ENCODE measurements at regions not wholly inside any gene's neighbourhood (a gene's known extent, or its start where the extent isn't known, plus 50 kb on each side); places are given as distances from the start of the nearest gene placed in this dataset.
"Not testable (repeated sequence)": the region's sequence is repeated elsewhere in the genome, so short reads cannot be mapped to it uniquely, and the experiment has no call there.

GRCh38 chr6:167661552-167662044, 165.1 kb upstream of the AFDN start:
- no peak for DNase-seq (ENCODE audit: low read depth in 4 of 4, low spot score in 2 of 4)

GRCh38 chr6:167662075-167662880, 164.4 kb upstream of the AFDN start:
- DNase-seq (ENCODE audit: low read depth in 4 of 4, low spot score in 2 of 4): no peak

GRCh38 chr6:167662881-167663205, 163.9 kb upstream of the AFDN start:
- no peak for DNase-seq (ENCODE audit: low read depth in 4 of 4, low spot score in 2 of 4)

- DNase-seq (ENCODE audit: low read depth in 4 of 4, low spot score in 2 of 4): no peak
Observed at GRCh38 chr6:167663316-167663715, 163.4 kb upstream of the AFDN start.

- no peak for DNase-seq (ENCODE audit: low read depth in 4 of 4, low spot score in 2 of 4)
Observed at GRCh38 chr6:167663784-167664443, 162.8 kb upstream of the AFDN start.

- no peak for DNase-seq (ENCODE audit: low read depth in 4 of 4, low spot score in 2 of 4)
Observed at GRCh38 chr6:167664678-167665660, 161.7 kb upstream of the AFDN start.

- no peak for DNase-seq (ENCODE audit: low read depth in 4 of 4, low spot score in 2 of 4)
Observed at GRCh38 chr6:167665698-167666330, 160.9 kb upstream of the AFDN start.

- DNase-seq (ENCODE audit: low read depth in 4 of 4, low spot score in 2 of 4): no peak
Observed at GRCh38 chr6:167666571-167667203, 160.0 kb upstream of the AFDN start.

- DNase-seq (ENCODE audit: low read depth in 4 of 4, low spot score in 2 of 4): no peak
Observed at GRCh38 chr6:167667204-167668018, 159.3 kb upstream of the AFDN start.

- no peak for DNase-seq (ENCODE audit: low read depth in 4 of 4, low spot score in 2 of 4)
Observed at GRCh38 chr6:167668019-167668753, 158.5 kb upstream of the AFDN start.

- no peak for DNase-seq (ENCODE audit: low read depth in 4 of 4, low spot score in 2 of 4)
Observed at GRCh38 chr6:167668754-167669552, 157.8 kb upstream of the AFDN start.

- no peak for DNase-seq (ENCODE audit: low read depth in 4 of 4, low spot score in 2 of 4)
Observed at GRCh38 chr6:167669553-167669849, 157.2 kb upstream of the AFDN start.

- no peak for DNase-seq (ENCODE audit: low read depth in 4 of 4, low spot score in 2 of 4)
Observed at GRCh38 chr6:167669870-167670802, 156.6 kb upstream of the AFDN start.

GRCh38 chr6:167670938-167671338, 155.8 kb upstream of the AFDN start:
- DNase-seq (ENCODE audit: low read depth in 4 of 4, low spot score in 2 of 4): no peak

GRCh38 chr6:167671379-167671976, 155.2 kb upstream of the AFDN start:
- not testable (repeated sequence) for DNase-seq (ENCODE audit: low read depth in 4 of 4, low spot score in 2 of 4)

- no peak for DNase-seq (ENCODE audit: low read depth in 4 of 4, low spot score in 2 of 4)
Observed at GRCh38 chr6:167671977-167672687, 154.6 kb upstream of the AFDN start.
